Keratinocyte (primary cell): ENCODE measurements at regions not wholly inside any gene's neighbourhood (a gene's known extent, or its start where the extent isn't known, plus 50 kb on each side); places are given as distances from the start of the nearest gene placed in this dataset.
"Not testable (repeated sequence)": the region's sequence is repeated elsewhere in the genome, so short reads cannot be mapped to it uniquely, and the experiment has no call there.

Experiments used
- DNase-seq: peaks from one replicate; pipeline ENCODE4 v3.0.0-alpha.2; 2011; ENCODE audit warnings: low read depth, missing footprints, low spot score
- FAIRE-seq: peaks from 2 replicates; lab custom pipeline; 2011; peaks lifted over from hg19 to GRCh38; lab: Jason Lieb, UNC
- H2AFZ ChIP-seq: 2 replicates; pipeline ENCODE4 v1.6.0; 2012; ENCODE audit warnings: low read length, control low read depth, inconsistent platforms; ENCODE audit not compliant: control insufficient read depth
- H3K27ac ChIP-seq: 2 replicates; pipeline ENCODE4 v1.5.1; 2011; ENCODE audit warnings: low read length; ENCODE audit not compliant: control insufficient read depth, insufficient read depth
- H3K27me3 ChIP-seq: 3 replicates; pipeline ENCODE4 v1.6.0; 2011; ENCODE audit warnings: low read length; ENCODE audit not compliant: control insufficient read depth, insufficient read depth; ENCODE audit errors: extremely low read depth
- H3K36me3 ChIP-seq, 2 experiments: 2 replicates in 1 of 2; 3 replicates in 1 of 2; pipeline ENCODE4 v1.5.1; 2011; ENCODE audit warnings: low read length in 2 of 2, mild to moderate bottlenecking in 1 of 2; ENCODE audit not compliant: control insufficient read depth in 2 of 2, insufficient read depth in 2 of 2; ENCODE audit errors: extremely low read depth in 1 of 2
- H3K4me1 ChIP-seq: 3 replicates; pipeline ENCODE4 v1.5.1; 2011; ENCODE audit warnings: low read length; ENCODE audit not compliant: control insufficient read depth, insufficient read depth; ENCODE audit errors: extremely low read depth
- H3K4me2 ChIP-seq: 3 replicates; pipeline ENCODE4 v1.6.0; 2011; ENCODE audit warnings: low read depth, low read length; ENCODE audit not compliant: control insufficient read depth, insufficient read depth; ENCODE audit errors: extremely low read depth
- H3K4me3 ChIP-seq, 3 experiments: fragments of 200-600 bp in 1 of 3; sonication (generic) in 1 of 3; 2 replicates in 2 of 3; 3 replicates in 1 of 3; pipeline ENCODE4 v1.5.1; 2011 to 2016; ENCODE audit warnings: low read length in 3 of 3, mild to moderate bottlenecking in 3 of 3, control low read depth in 2 of 3, inconsistent platforms in 1 of 3, low read depth in 1 of 3, mixed read lengths in 1 of 3, mixed run types in 1 of 3, moderate library complexity in 1 of 3; ENCODE audit not compliant: control insufficient read depth in 2 of 3, insufficient read depth in 2 of 3; ENCODE audit errors: extremely low read depth in 1 of 3
- H3K79me2 ChIP-seq: 2 replicates; pipeline ENCODE4 v1.6.0; 2012; ENCODE audit warnings: low read length; ENCODE audit not compliant: control insufficient read depth, insufficient read depth
- H3K9ac ChIP-seq: 3 replicates; pipeline ENCODE4 v1.6.0; 2011; ENCODE audit warnings: low read length; ENCODE audit not compliant: control insufficient read depth, insufficient read depth; ENCODE audit errors: extremely low read depth
- H3K9me1 ChIP-seq: 3 replicates; pipeline ENCODE4 v1.6.0; 2011; ENCODE audit warnings: low read length; ENCODE audit not compliant: control insufficient read depth, insufficient read depth; ENCODE audit errors: extremely low read depth
- H3K9me3 ChIP-seq: 2 replicates; pipeline ENCODE4 v1.5.1; 2012; ENCODE audit warnings: low read depth, low read length; ENCODE audit not compliant: control insufficient read depth
- H4K20me1 ChIP-seq: 3 replicates; pipeline ENCODE4 v1.6.0; 2011; ENCODE audit warnings: low read length; ENCODE audit not compliant: control insufficient read depth, insufficient read depth; ENCODE audit errors: extremely low read depth
- CTCF ChIP-seq, 3 experiments: IDR thresholded peaks in 1 of 3; conservative IDR thresholded peaks in 1 of 3; optimal IDR thresholded peaks in 1 of 3; 2 replicates in 2 of 3; 3 replicates in 1 of 3; pipeline versions ENCODE3 to v1.5.1; 2011; ENCODE audit warnings: low read length in 3 of 3, mild to moderate bottlenecking in 3 of 3, moderate library complexity in 2 of 3, control low read depth in 1 of 3, inconsistent platforms in 1 of 3; ENCODE audit not compliant: insufficient read depth in 2 of 3; ENCODE audit errors: extremely low read depth in 1 of 3
- EZH2 ChIP-seq: IDR thresholded peaks from one replicate; pipeline ENCODE4 v1.6.1; 2012; ENCODE audit warnings: inconsistent platforms, mild to moderate bottlenecking, low read length, moderate library complexity
- dilution Hi-C: fragments of 300-500 bp; cut with MboI; formaldehyde crosslinking; loops from one replicate; pipeline ENCODE4 v1.7.0; 2020; ENCODE audit warnings: low sequenced_read_pairs; ENCODE audit not compliant: extremely low pct_ligation_motif_present

- TF ChIP-seq CTCF (optimal IDR thresholded peaks at IDR 0.05 in 1 of 3, IDR thresholded peaks at IDR 0.05 in 1 of 3, conservative IDR thresholded peaks at IDR 0.05 in 1 of 3; ENCODE audit: extremely low read depth in 1 of 3, insufficient read depth in 2 of 3, low read length in 3 of 3) (no peak), EZH2 (no peak)
- Histone ChIP-seq H3K9me3 (no peaks in the 10 kb centered on the region), H2AFZ (no peak overlapping the region), H3K4me1 (no peaks in the 10 kb centered on the region), H3K79me2 (no peaks in the 10 kb centered on the region), H4K20me1 (no peaks in the 10 kb centered on the region), H3K9ac (no peak overlapping the region), H3K9me1 (no peaks in the 10 kb centered on the region), H3K27me3 (no peaks in the 10 kb centered on the region), H3K36me3 (no peaks in the 10 kb centered on the region), H3K4me2 (no peak overlapping the region), H3K4me3 (no peak overlapping the region), H3K27ac (no peak overlapping the region)
- FAIRE-seq: no peak
- dilution Hi-C loops: no loop called here
- no peak for DNase-seq
Observed at GRCh38 chr19:30289336-30289735, 82.8 kb upstream of the ZNF536 start.

- H3K9ac ChIP-seq, H3K27me3 ChIP-seq, H3K9me3 ChIP-seq, DNase-seq, FAIRE-seq, H3K36me3 ChIP-seq, H3K9me1 ChIP-seq, H3K79me2 ChIP-seq, H3K4me1 ChIP-seq, H2AFZ ChIP-seq, H3K27ac ChIP-seq, H3K4me2 ChIP-seq, dilution Hi-C loops, H3K4me3 ChIP-seq, H4K20me1 ChIP-seq: not testable (repeated sequence)
Observed at GRCh38 chr19:30290805-30291204, 81.4 kb upstream of the ZNF536 start.

- Histone ChIP-seq H3K4me3 (no peak overlapping the region), H4K20me1 (no peaks in the 10 kb centered on the region), H3K79me2 (no peaks in the 10 kb centered on the region), H3K9me3 (peaks cover 4% of the 10 kb centered on the region), H3K9me1 (no peaks in the 10 kb centered on the region), H3K36me3 (no peaks in the 10 kb centered on the region), H2AFZ (no peak overlapping the region), H3K9ac (no peak overlapping the region), H3K4me1 (no peaks in the 10 kb centered on the region), H3K4me2 (no peak overlapping the region), H3K27ac (no peak overlapping the region), H3K27me3 (no peaks in the 10 kb centered on the region)
- dilution Hi-C loops: no loop called here
- DNase-seq (no peak), FAIRE-seq (no peak)
- TF ChIP-seq CTCF (optimal IDR thresholded peaks at IDR 0.05 in 1 of 3, IDR thresholded peaks at IDR 0.05 in 1 of 3, conservative IDR thresholded peaks at IDR 0.05 in 1 of 3; ENCODE audit: extremely low read depth in 1 of 3, insufficient read depth in 2 of 3, low read length in 3 of 3) (no peak), EZH2 (no peak)
Observed at GRCh38 chr19:30293051-30293785, 79.0 kb upstream of the ZNF536 start.
